GM19238 (cell line): ENCODE measurements at regions not wholly inside any gene's neighbourhood (a gene's known extent, or its start where the extent isn't known, plus 50 kb on each side); places are given as distances from the start of the nearest gene placed in this dataset.
"Not testable (repeated sequence)": the region's sequence is repeated elsewhere in the genome, so short reads cannot be mapped to it uniquely, and the experiment has no call there.

Experiments
- DNase-seq: peaks from one replicate; pipeline ENCODE4 v3.0.0; 2011; ENCODE audit warnings: low spot score; ENCODE audit not compliant: insufficient read length

DNA sequence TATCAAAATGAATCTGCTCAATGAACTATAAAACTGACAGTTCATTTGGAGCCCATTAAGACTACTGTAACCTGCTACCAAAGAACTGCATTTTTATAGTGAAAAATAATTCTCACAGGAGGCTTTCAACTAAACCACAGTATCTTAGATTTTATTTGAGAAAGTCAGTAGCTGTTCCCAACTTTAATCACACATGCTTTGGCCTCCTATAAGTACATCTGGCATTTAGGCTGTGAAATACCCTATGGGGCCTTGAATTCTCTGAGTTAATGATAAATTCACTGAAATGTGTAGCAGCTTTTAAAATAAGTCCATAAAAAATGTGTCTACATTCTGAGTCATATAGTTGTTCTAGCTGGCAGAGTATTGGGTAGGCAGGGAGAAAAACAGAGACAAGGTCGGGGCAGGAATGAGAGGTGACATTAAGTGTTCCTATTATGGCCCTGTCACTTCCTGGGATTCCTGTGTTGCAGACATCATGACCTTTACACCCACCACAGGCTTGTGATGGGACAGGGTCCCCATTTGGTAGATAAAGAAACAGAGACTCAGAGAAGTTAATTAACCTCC is 588.8 kb downstream of the REEP3 start:
- no peak for DNase-seq

DNA sequence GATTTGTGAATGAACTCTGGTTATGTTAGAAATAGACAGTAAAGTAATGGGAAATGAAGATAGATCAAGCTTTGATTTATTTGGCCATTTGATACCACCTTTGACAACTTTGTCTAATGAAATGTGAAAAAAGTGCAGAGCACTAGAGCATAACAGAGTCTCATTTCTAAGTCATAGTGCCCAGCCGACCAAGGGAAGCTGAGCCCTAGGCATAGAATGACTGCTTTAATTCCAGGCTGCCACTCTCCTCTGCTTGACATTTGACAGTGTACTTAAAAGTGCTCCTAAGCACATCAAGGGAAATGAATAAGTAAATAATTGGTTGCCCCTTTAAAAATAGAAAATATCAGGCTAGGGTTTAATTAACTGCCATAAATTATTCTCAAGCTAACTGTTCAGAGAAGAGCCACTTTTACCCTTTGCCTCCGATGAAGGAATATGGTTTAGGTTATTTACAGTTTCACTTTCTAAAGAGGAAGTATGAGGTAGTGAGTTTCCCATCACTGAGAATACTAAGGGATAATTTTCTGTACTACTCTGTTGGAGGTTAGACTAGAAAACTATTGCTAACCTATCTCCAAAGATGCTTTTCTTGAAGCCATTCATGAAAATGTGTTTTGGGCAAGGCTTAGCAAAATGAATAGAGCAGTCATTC is 591.6 kb downstream of the REEP3 start:
- DNase-seq: no peak

DNA sequence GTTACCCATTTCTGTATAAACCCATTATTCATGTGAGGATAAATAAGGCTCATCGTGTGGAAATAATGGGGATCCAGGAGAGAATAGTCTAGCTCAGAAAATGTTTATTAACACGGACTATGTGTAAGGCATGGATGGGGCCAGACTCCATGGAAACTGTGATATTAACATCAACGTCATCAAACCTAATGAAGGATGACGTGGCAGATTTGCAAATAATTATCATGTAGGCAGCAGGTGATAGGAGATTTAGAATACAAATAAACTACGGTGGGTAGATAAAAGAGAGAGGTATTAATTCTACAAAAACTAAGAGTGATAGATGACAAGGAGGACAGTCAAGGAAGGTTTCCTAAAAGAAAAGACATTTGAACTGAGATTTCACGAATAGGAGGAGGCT is 592.2 kb downstream of the REEP3 start:
- no peak for DNase-seq

DNA sequence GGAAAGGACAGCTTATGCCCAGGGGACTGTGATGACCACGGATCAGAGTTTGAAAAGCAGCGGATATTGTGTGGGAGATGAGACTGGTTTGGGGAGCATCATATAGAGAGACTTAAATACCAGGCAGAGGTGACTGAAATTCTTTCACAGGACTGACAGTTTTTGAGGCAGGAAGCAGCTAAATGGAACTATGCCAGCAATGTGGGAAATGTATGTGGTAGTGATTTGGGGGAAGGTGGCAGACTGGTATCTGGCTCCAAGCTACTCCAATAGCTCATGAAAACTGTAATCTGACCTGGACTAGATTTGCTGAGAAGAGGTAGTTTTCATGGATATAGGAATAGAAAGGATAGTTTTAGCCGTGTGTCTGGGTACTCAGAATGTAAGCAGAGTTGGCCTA is 592.6 kb downstream of the REEP3 start:
- DNase-seq: no peak

DNA sequence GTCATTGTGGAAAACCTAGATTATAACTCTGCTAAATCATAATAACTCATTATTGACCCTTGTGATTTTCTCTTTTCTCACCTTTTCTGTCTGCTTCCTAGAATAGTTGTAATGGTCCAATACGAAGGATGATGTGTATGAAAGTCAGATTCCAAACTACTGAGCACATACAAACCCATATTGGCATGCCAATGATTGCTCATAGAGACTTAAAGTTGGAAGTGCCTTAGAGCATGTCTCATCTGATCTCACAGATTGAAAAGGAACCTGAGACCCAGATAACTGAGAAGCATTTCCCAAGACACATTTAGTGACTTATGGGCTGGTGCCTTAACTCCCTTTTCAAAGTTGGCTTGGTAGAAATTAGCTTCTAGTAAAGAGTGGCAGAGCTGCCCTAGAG is 594.3 kb downstream of the REEP3 start:
- no peak for DNase-seq

DNA sequence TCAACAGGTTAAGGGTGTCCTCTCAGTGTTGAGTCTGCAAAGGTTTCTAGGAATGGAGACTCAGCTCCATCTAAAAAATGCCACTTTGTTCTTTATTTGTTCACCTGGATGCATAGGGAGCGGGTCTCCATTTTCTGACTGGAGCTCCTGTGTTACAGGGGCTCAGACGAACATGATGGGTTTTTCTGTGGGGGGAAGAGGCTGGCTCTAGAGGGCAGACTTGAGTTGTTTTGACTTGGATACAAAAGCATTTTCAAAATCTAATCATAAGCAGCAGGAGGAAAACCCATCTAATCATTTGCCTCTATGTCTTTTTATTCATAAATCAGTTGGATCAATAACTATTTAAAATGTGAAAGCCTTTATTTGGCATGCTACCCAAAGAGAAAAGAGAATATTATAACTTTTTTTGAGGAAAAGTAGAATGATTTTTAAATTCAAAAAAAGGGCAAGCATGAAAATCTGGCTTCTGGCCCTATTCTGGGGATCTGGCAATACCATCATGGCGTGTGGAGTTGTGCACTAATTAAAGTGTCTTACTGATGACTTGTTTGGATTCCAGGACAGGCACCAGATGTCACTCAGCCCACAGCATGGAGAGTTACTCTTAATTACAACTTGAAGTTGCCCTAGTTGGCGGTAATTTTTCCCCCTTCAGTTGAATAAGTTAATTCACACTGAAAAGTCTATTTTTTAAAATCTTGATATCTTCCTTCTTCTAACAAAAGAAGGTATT is 594.9 kb downstream of the REEP3 start:
- DNase-seq: peak; percentile 2

DNA sequence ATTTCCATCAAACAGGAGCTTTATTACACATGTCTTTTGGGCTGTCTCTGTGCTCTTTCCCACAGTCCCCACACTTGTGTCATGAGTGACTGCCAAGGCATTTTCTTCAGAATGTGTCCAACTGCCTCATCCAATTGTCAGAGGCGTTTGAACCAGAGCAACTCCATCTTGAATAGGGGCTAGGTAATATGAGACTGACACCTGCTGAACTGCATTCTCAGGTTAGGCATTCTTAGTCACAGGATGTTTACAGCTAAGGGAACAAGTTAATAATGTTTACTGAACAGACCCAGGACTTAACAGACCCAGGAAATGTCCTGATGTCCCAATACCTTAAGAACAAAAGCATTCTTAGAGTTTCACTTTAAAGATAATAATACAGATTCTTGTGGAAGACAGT is 595.5 kb downstream of the REEP3 start:
- DNase-seq: no peak

DNA sequence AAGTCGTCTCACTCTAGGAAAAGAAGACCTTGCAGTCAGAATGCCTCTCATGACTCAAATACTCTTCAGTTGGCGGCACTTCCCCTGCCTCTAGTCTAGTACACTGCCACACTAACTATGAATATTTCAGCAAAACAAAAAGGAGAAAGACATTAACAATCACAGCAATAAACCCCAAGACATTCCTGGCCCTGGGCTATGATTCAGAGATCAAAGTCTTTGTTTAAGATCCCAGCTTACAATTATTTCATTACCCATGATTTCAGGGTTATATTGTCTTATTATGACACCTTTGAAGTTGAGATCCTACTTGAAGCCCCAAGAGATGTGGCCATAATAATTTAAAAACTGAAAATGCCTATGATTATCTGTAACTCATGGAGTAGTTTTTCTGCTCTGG is 597.5 kb downstream of the REEP3 start:
- no peak for DNase-seq

DNA sequence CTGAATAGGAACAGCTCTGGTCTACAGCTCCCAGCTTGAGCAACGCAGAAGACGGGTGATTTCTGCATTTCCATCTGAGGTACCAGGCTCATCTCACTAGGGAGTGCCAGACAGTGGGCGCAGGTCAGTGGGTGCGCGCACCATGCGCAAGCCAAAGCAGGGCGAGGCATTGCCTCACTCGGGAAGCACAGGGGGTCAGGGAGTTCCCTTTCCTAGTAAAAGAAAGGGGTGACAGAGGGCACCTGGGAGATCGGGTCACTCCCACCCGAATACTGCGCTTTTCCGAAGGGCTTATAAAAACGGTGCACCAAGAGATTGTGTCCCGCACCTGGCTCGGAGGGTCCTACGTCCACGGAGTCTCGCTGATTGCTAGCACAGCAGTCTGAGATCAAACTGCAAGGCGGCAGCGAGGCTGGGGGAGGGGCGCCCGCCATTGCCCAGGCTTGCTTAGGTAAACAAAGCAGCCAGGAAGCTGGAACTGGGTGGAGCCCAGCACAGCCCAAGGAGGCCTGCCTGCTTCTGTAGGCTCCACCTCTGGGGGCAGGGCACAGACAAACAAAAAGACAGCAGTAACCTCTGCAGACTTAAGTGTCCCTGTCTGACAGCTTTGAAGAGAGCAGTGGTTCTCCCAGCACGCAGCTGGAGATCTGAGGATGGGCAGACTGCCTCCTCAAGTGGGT is 599.2 kb downstream of the REEP3 start:
- not testable (repeated sequence) for DNase-seq

DNA sequence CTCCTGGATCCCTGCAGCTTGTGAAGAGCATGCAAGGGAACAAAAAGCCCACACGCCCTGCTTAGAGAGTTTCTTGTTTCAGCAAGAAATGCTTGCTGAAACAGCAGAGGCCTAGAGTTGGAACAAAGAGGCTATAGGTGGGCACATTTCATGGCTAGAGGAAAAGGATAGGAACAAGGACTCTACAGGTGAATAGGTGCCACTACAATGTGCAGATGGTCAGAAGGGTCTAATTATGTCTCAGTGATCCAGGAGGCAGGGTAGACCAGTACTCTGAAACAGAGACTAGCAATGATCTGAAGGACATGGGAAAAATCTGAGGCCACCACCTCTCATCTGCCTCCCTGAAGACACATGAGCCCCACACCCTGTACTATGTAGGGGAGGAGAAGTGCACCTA is 609.0 kb downstream of the REEP3 start:
- DNase-seq: no peak

DNA sequence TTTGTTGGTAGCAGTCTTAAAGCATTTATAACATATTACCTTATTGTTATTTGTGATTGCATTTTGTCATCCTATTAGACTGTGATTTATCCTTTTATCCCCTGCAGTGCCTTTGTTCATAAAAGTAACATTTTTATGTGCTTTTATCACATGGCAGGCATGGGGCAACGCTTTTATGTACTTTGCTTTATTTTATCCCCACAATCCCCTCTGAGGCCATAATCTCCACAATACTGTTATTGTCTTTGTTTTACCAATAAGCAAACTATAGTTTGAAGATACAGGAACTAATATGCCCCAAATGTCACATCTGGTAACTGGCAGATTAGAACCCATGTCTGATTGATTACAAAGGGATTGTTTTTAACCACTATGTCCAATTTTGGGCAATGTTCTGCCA is 613.5 kb downstream of the REEP3 start:
- no peak for DNase-seq

DNA sequence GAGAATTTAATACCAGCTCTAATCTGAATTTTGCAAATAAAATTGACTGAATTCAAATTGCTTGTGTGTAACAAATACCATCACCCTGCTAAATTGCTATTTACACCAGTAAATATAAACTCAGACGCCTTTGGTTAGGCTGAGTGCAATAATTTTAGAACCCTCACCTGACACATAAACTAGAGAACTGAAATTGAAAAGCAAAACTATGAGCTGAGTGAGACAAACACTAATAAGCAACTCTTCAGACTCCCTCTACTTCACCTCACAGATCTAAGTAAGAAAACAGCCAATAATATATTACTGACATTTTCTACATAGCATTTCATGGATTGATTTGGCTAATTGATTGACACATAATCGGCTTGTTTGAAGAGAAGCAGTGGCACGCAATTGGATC is 621.2 kb downstream of the REEP3 start:
- DNase-seq: no peak

DNA sequence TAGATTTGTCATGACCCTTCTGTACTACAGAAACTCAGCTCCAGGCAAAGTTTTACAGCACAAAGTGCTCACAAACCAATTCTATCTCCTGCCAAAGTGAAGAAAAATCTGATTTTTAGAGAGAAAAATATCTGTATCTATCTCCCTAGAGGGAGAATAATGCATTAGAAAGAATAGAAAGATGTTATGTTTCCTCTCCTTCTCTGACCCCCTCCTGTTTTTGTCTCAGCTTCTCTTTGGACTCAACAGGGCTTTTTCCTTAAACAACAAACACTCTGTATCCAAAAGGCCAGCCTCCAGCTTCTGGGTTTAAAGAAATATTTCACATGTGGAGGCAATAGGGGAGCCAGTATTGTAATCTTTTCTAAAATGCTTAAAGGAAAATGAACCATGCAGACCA is 627.4 kb downstream of the REEP3 start:
- DNase-seq: no peak

DNA sequence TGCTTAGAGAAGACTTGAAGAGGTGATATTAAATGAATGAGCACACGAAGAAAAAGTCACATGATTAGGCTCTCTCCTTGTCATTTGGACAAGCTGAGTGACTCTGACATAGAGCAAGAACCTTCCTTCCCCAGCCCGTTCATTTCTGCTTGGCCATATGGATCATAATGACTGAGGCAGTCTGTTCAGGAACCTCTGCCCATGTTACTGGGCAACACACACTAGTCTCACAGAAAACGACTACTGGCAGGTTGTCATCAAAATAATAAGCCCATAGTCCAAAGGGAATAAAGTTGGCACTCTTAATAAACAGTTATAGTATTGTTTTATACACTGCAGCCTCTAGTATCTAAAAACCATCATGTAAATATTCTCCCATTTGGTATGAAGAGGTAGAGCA is 635.0 kb downstream of the REEP3 start:
- no peak for DNase-seq

DNA sequence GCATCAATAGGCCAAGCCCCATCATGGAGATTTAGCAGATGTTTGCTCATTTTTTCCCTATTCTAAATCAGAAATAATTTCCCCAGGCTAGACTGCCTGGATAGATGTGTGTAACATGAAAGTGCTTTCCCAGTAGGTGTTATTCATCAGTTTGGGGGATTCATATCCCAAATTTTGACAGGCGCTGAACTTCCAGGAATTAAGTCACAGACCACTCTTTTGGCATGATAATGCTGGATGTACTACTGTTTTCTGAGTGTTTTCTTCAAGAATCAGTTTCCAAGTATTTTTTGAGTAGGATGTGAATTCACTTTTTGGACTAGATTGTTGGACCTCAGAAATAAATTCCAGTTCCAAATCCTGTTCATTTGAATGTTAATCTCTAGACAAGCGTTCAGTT is 637.4 kb downstream of the REEP3 start:
- no peak for DNase-seq

DNA sequence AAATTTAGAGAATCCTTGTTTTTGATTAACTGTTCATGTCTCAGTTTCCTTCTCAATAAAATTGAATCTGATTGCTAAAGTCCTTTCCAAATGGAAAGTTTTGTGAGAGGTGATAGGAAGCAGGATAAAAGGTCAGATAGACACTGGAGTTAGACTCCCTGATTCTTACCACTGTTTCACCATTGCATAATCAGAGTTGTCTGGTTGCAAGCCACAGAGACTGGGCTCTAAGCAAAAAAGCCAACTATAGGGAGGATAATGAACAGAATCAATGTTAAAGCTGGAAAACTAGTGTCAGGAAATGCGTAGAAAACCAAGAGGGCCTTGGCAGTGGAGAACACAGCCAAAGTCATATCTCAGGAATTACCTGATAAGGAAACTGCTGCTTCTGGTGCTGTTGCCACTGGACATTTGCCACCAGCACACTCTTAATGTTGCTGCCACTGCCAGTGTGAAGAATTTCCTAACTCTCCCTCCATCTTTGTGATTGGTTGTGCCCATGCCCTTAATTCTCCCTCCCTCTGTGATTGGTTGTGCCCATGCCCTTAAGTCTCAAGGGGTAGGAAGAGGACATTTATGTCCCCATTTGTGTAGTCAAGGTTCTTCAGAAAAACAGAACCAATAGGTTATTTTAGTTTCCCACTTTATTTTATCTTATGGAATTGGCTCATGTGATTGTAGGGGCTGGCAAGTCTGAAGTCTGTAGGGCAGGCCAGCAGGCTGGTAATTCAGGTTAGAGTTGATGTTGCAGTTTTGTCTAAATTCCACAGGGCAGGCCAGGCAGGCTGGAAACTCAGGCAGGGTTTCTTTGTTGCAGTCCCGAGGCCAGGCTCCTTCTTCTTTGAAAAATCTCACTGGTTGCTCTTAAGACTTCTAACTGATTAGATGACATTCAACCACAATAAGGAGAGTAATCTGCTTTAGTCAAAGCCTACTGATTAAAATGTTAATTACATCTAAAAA is 639.0 kb downstream of the REEP3 start:
- no peak for DNase-seq

DNA sequence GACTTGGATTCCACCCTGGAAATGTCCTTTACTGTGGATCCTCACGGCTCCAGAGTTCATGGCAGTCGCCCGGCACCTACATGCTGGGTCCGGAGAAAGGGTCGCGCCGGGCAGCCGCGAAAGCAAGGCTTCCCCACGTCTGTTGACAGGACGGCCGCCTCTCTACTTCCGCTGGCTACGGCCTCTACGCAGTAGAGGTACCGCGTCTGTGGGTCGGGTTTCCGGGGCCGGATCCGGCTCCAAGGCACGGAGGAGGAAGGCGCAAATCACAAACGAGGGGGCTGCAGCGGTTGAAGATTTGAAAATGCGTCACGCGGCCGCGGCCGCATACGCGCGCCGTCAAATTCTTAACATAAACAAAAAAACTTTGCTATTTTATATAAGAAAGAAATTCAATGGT is 649.6 kb downstream of the REEP3 start:
- DNase-seq: no peak

DNA sequence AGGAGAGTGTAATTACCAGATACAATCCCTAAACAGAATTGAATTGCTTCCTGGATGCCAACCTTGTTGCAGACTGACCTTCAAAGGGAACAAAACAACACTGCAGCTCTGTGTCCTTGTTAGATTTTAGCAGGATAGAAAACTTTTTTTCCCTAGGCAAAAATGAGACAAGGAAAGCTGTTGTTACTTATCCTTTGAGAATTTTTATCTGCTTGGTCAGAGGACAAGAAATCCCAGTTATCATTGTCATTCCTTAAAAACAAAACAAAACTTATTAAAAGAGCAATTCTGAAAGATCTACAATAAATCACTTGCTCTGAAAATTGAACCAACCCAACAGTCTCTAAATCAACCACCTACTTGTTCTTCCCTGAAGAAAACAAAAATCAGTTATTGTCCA is 652.6 kb downstream of the REEP3 start:
- no peak for DNase-seq

DNA sequence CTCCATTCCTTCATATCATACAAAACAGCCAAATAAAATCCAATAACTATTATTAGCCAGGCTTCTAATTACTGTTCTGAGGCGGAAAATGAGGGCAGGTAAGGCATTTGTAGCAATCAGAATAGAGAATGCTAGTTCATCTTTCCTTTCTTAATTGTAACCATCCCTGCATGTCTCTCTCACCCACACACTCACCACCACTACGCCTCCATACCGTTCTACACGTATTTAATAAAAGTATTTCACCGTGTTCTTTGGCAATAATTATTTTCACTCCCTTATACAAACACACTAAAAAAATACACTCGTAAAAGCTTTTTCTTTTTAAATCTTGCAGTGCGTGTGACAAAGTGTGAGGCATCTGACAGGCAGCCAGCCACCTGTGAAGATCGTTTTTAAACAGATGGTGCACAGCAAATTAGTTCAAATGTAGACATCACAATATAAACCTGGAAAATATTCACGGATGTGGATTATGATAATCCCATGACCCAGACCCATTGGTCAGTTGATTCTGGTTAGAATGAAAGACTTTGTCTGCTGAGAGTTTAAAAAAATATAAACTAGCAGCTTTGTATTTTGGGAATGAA is 653.6 kb downstream of the REEP3 start:
- DNase-seq: no peak

DNA sequence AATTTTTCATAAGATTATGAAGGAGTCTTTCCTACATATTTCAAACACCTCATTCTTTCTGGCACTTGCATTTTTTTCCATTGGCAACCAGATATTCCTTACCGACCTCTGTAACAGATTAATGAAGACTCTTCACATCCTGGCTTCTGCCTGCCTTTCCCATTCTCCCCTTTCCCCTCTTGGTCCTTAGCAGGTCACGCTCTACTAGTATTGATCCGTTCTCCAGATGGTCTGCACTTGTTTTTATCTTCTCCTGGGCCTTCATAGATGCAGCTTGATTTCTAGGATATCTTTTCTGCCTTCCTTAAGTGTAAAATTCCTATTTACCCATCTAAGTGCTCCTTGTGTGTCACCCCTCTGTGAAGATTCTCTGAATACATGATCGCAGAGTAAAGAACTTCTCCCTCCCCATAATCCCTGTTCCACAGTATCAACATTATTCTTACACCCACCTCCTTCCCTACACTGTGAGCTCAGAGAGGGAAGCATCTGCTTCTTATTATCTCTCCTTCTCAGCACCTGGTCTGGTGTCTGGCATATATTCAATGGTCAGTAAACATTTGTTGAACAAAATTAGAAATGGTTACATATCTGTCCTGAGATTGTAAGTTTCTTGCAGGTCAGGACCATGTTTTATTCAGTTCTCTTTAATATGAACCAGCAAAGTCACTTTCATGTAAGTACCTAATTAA is 654.2 kb downstream of the REEP3 start:
- DNase-seq: no peak
